ENCODE measurements at regions not wholly inside any gene's neighbourhood (a gene's known extent, or its start where the extent isn't known, plus 50 kb on each side); places are given as distances from the start of the nearest gene placed in this dataset.

- no peak for DNase-seq (ENCODE audit: low read depth)
- no peak for TF ChIP-seq CTCF (IDR thresholded peaks at IDR 0.05; ENCODE audit: low read length, missing control alignments)
- no peak overlapping the region for H3K4me3 ChIP-seq (replicated peaks; ENCODE audit: low read depth, low read length)
These were observed 57.5 kb upstream of the TRPM1 start for GRCh38 chr15:31158858-31159569.

- TF ChIP-seq CTCF (IDR thresholded peaks at IDR 0.05; ENCODE audit: low read length, missing control alignments) = no peak
- H3K4me3 ChIP-seq (replicated peaks; ENCODE audit: low read depth, low read length) = no peak overlapping the region
- no peak for DNase-seq (ENCODE audit: low read depth)
These were observed 58.3 kb upstream of the TRPM1 start for GRCh38 chr15:31159837-31160236.

- no peak for DNase-seq (ENCODE audit: low read depth)
- H3K4me3 ChIP-seq (replicated peaks; ENCODE audit: low read depth, low read length) = no peak overlapping the region
- no peak for TF ChIP-seq CTCF (IDR thresholded peaks at IDR 0.05; ENCODE audit: low read length, missing control alignments)
These were observed 58.8 kb upstream of the TRPM1 start for GRCh38 chr15:31160297-31160696.

GRCh38 chr15:31160740-31161495 lies 59.4 kb upstream of the TRPM1 start:
- H3K4me3 ChIP-seq (replicated peaks; ENCODE audit: low read depth, low read length) = no peak overlapping the region
- TF ChIP-seq CTCF (IDR thresholded peaks at IDR 0.05; ENCODE audit: low read length, missing control alignments) = no peak
- no peak for DNase-seq (ENCODE audit: low read depth)

GRCh38 chr15:31161951-31162350 lies 60.4 kb upstream of the TRPM1 start:
- TF ChIP-seq CTCF (IDR thresholded peaks at IDR 0.05; ENCODE audit: low read length, missing control alignments) = no peak
- H3K4me3 ChIP-seq (replicated peaks; ENCODE audit: low read depth, low read length) = no peak overlapping the region
- no peak for DNase-seq (ENCODE audit: low read depth)

- TF ChIP-seq CTCF (IDR thresholded peaks at IDR 0.05; ENCODE audit: low read length, missing control alignments) = no peak
- DNase-seq (ENCODE audit: low read depth) = no peak
- no peak overlapping the region for H3K4me3 ChIP-seq (replicated peaks; ENCODE audit: low read depth, low read length)
These were observed 61.4 kb upstream of the TRPM1 start for GRCh38 chr15:31162721-31163510.

Data from fibroblast of pulmonary artery (primary cell).